HepG2 (cell line): ENCODE measurements at regions not wholly inside any gene's neighbourhood (a gene's known extent, or its start where the extent isn't known, plus 50 kb on each side); places are given as distances from the start of the nearest gene placed in this dataset.

ENCODE experiments used
- ATAC-seq: fragments of 200-7000 bp; cut with Tn5 transposase; 3 replicates; pipeline ENCODE4 v1.9.1; 2020; ENCODE audit warnings: mild to moderate bottlenecking, moderate library complexity
- BruUV-seq: library from RNA; stranded (reverse); fragments of 400-500 nt; replicated peaks from 2 replicates; lab custom pipeline; 2021; lab: Mats Ljungman, UMichigan
- CTCF ChIA-PET: fragments of 300-600 bp; formaldehyde crosslinking; extraction: SDS; loops from one replicate; lab custom pipeline; 2021; ENCODE audit warnings: low total read pairs, inconsistent platforms, low intra/inter-chr PET ratio; lab: Yijun Ruan, JAX
- POLR2A ChIA-PET: fragments of 350-600 bp; sonication (Branson Sonifier 250); formaldehyde crosslinking; loops from one replicate; lab custom pipeline; 2020; ENCODE audit warnings: antibody characterized with exemption, inconsistent platforms; lab: Yijun Ruan, JAX
- DNase-seq: peaks from one replicate; pipeline ENCODE4 v3.0.0-alpha.2; 2015; ENCODE audit warnings: low spot score
- FAIRE-seq: peaks from 3 replicates; lab custom pipeline; 2011; peaks lifted over from hg19 to GRCh38; lab: Jason Lieb, UNC
- H2AFZ ChIP-seq: one replicate; pipeline ENCODE4 v1.6.1; 2011; ENCODE audit warnings: low read length, inconsistent platforms
- H3K27ac ChIP-seq: fragments of 300-600 bp; 3 replicates; pipeline ENCODE4 v1.8.0; 2011; ENCODE audit warnings: mixed run types, mild to moderate bottlenecking, mixed read lengths, low read length, inconsistent platforms; ENCODE audit not compliant: insufficient read depth; ENCODE audit errors: extremely low read length
- H3K27me3 ChIP-seq, 2 experiments: fragments of 200-600 bp in 1 of 2; 2 replicates in 1 of 2; 3 replicates in 1 of 2; pipeline versions ENCODE4 v1.6.0 to v1.8.0; 2011; ENCODE audit warnings: low read length in 2 of 2, mild to moderate bottlenecking in 2 of 2, moderate library complexity in 2 of 2, inconsistent platforms in 1 of 2; ENCODE audit not compliant: insufficient read depth in 2 of 2, control insufficient read depth in 1 of 2
- H3K36me3 ChIP-seq, 2 experiments: fragments of 200-600 bp in 1 of 2; replicated peaks in 1 of 2; 2 replicates in 1 of 2; 3 replicates in 1 of 2; pipeline versions ENCODE4 v1.5.1 to v1.8.0; 2011; ENCODE audit warnings: low read length in 2 of 2, inconsistent platforms in 1 of 2; ENCODE audit not compliant: insufficient read depth in 2 of 2, control insufficient read depth in 1 of 2
- H3K4me1 ChIP-seq: 2 replicates; pipeline ENCODE4 v1.5.1; 2012; ENCODE audit warnings: low read length, inconsistent platforms; ENCODE audit not compliant: insufficient read depth
- H3K4me2 ChIP-seq: 2 replicates; pipeline ENCODE4 v1.6.0; 2011; ENCODE audit warnings: low read depth, low read length, inconsistent platforms
- H3K4me3 ChIP-seq, 3 experiments: fragments of 200-600 bp in 1 of 3; sonication (generic), shearing (Covaris generic) in 1 of 3; replicated peaks in 1 of 3; 2 replicates each; pipeline ENCODE4 v1.5.1; 2011 to 2016; ENCODE audit warnings: low read length in 3 of 3, inconsistent platforms in 2 of 3, low read depth in 2 of 3, mild to moderate bottlenecking in 2 of 3, control low read depth in 1 of 3, mixed read lengths in 1 of 3; ENCODE audit not compliant: insufficient read depth in 1 of 3
- H3K79me2 ChIP-seq: one replicate; pipeline ENCODE4 v1.6.1; 2011; ENCODE audit warnings: low read length, inconsistent platforms; ENCODE audit not compliant: insufficient read depth
- H3K9ac ChIP-seq: 2 replicates; pipeline ENCODE4 v1.6.0; 2011; ENCODE audit warnings: mild to moderate bottlenecking, low read depth, low read length, inconsistent platforms; ENCODE audit not compliant: insufficient read depth
- H3K9me3 ChIP-seq: 2 replicates; pipeline ENCODE4 v1.5.1; 2012; ENCODE audit warnings: mild to moderate bottlenecking, low read length
- H4K20me1 ChIP-seq: 2 replicates; pipeline ENCODE4 v1.6.0; 2011; ENCODE audit warnings: inconsistent platforms, mild to moderate bottlenecking, low read length, moderate library complexity; ENCODE audit not compliant: insufficient read depth
- EZH2 ChIP-seq: conservative IDR thresholded peaks from 2 replicates; pipeline ENCODE4 v1.6.1; 2012; ENCODE audit warnings: mild to moderate bottlenecking, low read depth, low read length, moderate library complexity
- GPN1 ChIP-seq: sonication (generic); formaldehyde crosslinking; IDR thresholded peaks from 2 replicates; pipeline ENCODE4 v1.5.1; 2020; ENCODE audit warnings: missing genetic modification reagents, borderline replicate concordance
- HNF4A ChIP-seq: sonication (generic); formaldehyde crosslinking; IDR thresholded peaks from 2 replicates; pipeline ENCODE4 v1.4.0; 2020; ENCODE audit warnings: missing genetic modification reagents
- KDM2A ChIP-seq: sonication (generic); formaldehyde crosslinking; IDR thresholded peaks from 2 replicates; pipeline ENCODE4 v1.4.0; 2020; ENCODE audit warnings: low read depth, missing genetic modification reagents, borderline replicate concordance
- KLF15 ChIP-seq: sonication (generic); formaldehyde crosslinking; IDR thresholded peaks from 2 replicates; pipeline ENCODE4 v1.8.1; 2023; ENCODE audit warnings: borderline replicate concordance, mild to moderate bottlenecking, inconsistent platforms, missing genetic modification reagents, mixed read lengths
- POLR2AphosphoS5 ChIP-seq: IDR thresholded peaks from 2 replicates; pipeline ENCODE4 v1.6.1; 2012; ENCODE audit warnings: low read depth, low read length
- RCOR2 ChIP-seq: IDR thresholded peaks from 2 replicates; pipeline ENCODE4 v1.6.1; 2016; ENCODE audit warnings: missing biosample characterization, missing genetic modification reagents
- SMAD1 ChIP-seq: sonication (generic); formaldehyde crosslinking; IDR thresholded peaks from 2 replicates; pipeline ENCODE4 v1.4.0; 2020; ENCODE audit warnings: missing genetic modification reagents, low read depth, mild to moderate bottlenecking, borderline replicate concordance
- TAF1 ChIP-seq: sonication (generic); formaldehyde crosslinking; IDR thresholded peaks from 2 replicates; pipeline ENCODE4 v1.4.0; 2020; ENCODE audit warnings: missing genetic modification reagents
- ZBTB25 ChIP-seq: IDR thresholded peaks from 2 replicates; pipeline ENCODE4 v1.6.1; 2018; ENCODE audit warnings: missing genetic modification reagents
- WGBS: methylation state at CpG from one replicate; pipeline ENCODE4 v1.1.6; 2017; ENCODE audit warnings: low lambda C conversion rate; 5-methylcytosine and 5-hydroxymethylcytosine counted together
- in situ Hi-C: cut with HindIII; loops from 2 replicates; pipeline ENCODE4 v1.10.0; 2017; ENCODE audit warnings: low pct_unique_long_range_greater_than_20kb; ENCODE audit not compliant: extremely low pct_ligation_motif_present
- intact Hi-C: fragments of 100-400 bp; cut with micrococcal nuclease; formaldehyde crosslinking; loops from one replicate; pipeline ENCODE4 v1.10.0; 2022; ENCODE audit not compliant: unreplicated experiment
- TF ChIP-seq, protein P1 (sequence below): sonication (generic); formaldehyde crosslinking; IDR thresholded peaks from 2 replicates; pipeline ENCODE4 v1.5.1; 2020; ENCODE audit warnings: missing genetic modification reagents, mild to moderate bottlenecking, borderline replicate concordance
- TF ChIP-seq, protein P2 (sequence below): sonication (generic); formaldehyde crosslinking; conservative IDR thresholded peaks from 2 replicates; pipeline ENCODE4 v1.4.0; 2020; ENCODE audit warnings: mild to moderate bottlenecking, missing genetic modification reagents, moderate library complexity

GRCh38 chr9:126222835-126223431 is 103.7 kb upstream of the MVB12B start (continued):
- TF ChIP-seq, protein P1, sequence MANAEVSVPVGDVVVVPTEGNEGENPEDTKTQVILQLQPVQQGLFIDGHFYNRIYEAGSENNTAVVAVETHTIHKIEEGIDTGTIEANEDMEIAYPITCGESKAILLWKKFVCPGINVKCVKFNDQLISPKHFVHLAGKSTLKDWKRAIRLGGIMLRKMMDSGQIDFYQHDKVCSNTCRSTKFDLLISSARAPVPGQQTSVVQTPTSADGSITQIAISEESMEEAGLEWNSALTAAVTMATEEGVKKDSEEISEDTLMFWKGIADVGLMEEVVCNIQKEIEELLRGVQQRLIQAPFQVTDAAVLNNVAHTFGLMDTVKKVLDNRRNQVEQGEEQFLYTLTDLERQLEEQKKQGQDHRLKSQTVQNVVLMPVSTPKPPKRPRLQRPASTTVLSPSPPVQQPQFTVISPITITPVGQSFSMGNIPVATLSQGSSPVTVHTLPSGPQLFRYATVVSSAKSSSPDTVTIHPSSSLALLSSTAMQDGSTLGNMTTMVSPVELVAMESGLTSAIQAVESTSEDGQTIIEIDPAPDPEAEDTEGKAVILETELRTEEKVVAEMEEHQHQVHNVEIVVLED (CRISPR knock-in tag) = no peak

DNA sequence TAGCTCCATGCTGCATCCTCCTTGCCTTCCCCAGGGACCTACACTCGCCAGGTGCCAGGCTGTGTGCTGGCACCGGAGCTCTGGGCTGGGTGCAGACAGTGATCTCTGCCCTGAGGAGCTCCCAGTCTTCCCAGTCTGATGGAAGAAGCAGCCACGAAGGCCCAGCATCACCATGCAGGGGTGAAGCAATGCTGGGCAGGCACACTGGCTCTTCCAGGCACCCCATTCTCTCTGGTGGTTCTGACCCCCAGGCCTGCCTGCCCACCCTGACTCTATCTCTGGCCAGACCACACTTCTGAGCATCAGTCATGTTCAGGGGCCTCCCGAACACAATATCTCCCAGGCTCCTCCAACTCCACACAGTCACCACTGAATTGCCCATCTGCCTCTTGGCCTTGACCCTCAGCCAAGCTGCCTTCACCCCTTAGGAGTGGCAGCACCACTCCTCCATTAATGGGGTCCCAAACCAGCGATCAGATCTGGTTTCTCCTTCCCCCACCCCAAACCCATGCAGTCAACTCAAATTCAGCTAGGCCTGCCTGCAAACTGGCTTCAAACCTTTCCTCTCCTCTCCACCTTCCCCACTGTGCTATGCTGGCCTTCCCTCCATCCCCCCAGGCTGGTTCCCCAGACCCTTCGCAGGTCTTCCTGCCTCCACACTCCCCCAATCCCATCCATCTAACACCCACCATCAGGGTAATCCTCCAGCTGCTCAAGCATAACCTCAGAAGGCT is 102.7 kb upstream of the MVB12B start:
- no peak for FAIRE-seq
- Histone ChIP-seq H3K79me2 (no peaks in the 10 kb centered on the region), H3K27me3 (peaks cover 1 to 74% of the 10 kb centered on the region in 2 experiments; a peak in 4 of 5 replicates), H3K9ac (no peak overlapping the region), H3K4me2 (no peak overlapping the region), H3K9me3 (no peaks in the 10 kb centered on the region), H4K20me1 (no peaks in the 10 kb centered on the region), H3K27ac (no peak overlapping the region), H3K4me3 (no peak overlapping the region), H3K4me1 (no peaks in the 10 kb centered on the region), H3K36me3 (no peaks in the 10 kb centered on the region), H2AFZ (no peak overlapping the region)
- 7% methylated on average over 3 of the region's 6 CpGs for WGBS
- no TSS peak for BruUV-seq
- TF ChIP-seq, protein P2, sequence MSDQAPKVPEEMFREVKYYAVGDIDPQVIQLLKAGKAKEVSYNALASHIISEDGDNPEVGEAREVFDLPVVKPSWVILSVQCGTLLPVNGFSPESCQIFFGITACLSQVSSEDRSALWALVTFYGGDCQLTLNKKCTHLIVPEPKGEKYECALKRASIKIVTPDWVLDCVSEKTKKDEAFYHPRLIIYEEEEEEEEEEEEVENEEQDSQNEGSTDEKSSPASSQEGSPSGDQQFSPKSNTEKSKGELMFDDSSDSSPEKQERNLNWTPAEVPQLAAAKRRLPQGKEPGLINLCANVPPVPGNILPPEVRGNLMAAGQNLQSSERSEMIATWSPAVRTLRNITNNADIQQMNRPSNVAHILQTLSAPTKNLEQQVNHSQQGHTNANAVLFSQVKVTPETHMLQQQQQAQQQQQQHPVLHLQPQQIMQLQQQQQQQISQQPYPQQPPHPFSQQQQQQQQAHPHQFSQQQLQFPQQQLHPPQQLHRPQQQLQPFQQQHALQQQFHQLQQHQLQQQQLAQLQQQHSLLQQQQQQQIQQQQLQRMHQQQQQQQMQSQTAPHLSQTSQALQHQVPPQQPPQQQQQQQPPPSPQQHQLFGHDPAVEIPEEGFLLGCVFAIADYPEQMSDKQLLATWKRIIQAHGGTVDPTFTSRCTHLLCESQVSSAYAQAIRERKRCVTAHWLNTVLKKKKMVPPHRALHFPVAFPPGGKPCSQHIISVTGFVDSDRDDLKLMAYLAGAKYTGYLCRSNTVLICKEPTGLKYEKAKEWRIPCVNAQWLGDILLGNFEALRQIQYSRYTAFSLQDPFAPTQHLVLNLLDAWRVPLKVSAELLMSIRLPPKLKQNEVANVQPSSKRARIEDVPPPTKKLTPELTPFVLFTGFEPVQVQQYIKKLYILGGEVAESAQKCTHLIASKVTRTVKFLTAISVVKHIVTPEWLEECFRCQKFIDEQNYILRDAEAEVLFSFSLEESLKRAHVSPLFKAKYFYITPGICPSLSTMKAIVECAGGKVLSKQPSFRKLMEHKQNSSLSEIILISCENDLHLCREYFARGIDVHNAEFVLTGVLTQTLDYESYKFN (CRISPR knock-in tag) = no peak
- TF ChIP-seq GPN1 (CRISPR knock-in tag) (no peak), KDM2A (CRISPR knock-in tag) (no peak), HNF4A (CRISPR knock-in tag) (no peak), SMAD1 (no peak), ZBTB25 (CRISPR knock-in tag) (no peak), POLR2AphosphoS5 (no peak), TAF1 (CRISPR knock-in tag) (no peak), KLF15 (no peak), RCOR2 (CRISPR knock-in tag) (no peak), EZH2 (no peak)
- ATAC-seq = no peak
- ChIA-PET CTCF (no interaction called here), POLR2A (no interaction called here)
- no peak for DNase-seq
- in situ Hi-C loops (loop anchor here (10.0 kb wide), 1 partner anchor 169 kb away; no protein-coding TSS in a partner anchor), intact Hi-C loops (no loop called here)
